HG02884 (cell line): ENCODE measurements at regions not wholly inside any gene's neighbourhood (a gene's known extent, or its start where the extent isn't known, plus 50 kb on each side); places are given as distances from the start of the nearest gene placed in this dataset.
"Not testable (repeated sequence)": the region's sequence is repeated elsewhere in the genome, so short reads cannot be mapped to it uniquely, and the experiment has no call there.

ENCODE experiments used
- ATAC-seq: cut with Tn5 transposase; IDR thresholded peaks from one replicate; pipeline ENCODE4 v1.9.1; 2021; ENCODE audit warnings: mild to moderate bottlenecking, moderate library complexity; ENCODE audit not compliant: unreplicated experiment

- no peak for ATAC-seq
These were observed 344.1 kb downstream of the TMEM38B start for GRCh38 chr9:106038266-106039001.

- ATAC-seq: no peak
These were observed 345.0 kb downstream of the TMEM38B start for GRCh38 chr9:106039151-106039935.

- not testable (repeated sequence) for ATAC-seq
These were observed 347.6 kb downstream of the TMEM38B start for GRCh38 chr9:106041920-106042319.

- ATAC-seq: no peak
These were observed 357.2 kb downstream of the TMEM38B start for GRCh38 chr9:106051545-106051944.

- ATAC-seq: no peak
These were observed 357.8 kb downstream of the TMEM38B start for GRCh38 chr9:106052166-106052565.

GRCh38 chr9:106052735-106053134 is 358.4 kb downstream of the TMEM38B start:
- ATAC-seq: no peak

- no peak for ATAC-seq
These were observed 362.0 kb downstream of the TMEM38B start for GRCh38 chr9:106056328-106056727.

- ATAC-seq: no peak
These were observed 364.1 kb downstream of the TMEM38B start for GRCh38 chr9:106058460-106058859.

- ATAC-seq: no peak
These were observed 365.5 kb downstream of the TMEM38B start for GRCh38 chr9:106059886-106060285.

- no peak for ATAC-seq
These were observed 366.5 kb downstream of the TMEM38B start for GRCh38 chr9:106060885-106061284.

GRCh38 chr9:106062250-106062649 is 367.9 kb downstream of the TMEM38B start:
- ATAC-seq: no peak

- ATAC-seq: no peak
These were observed 370.8 kb downstream of the TMEM38B start for GRCh38 chr9:106065136-106065535.

- no peak for ATAC-seq
These were observed 371.4 kb downstream of the TMEM38B start for GRCh38 chr9:106065579-106066214.

- no peak for ATAC-seq
These were observed 372.7 kb downstream of the TMEM38B start for GRCh38 chr9:106066940-106067524.

GRCh38 chr9:106069241-106069640 is 374.9 kb downstream of the TMEM38B start:
- ATAC-seq: no peak

- no peak for ATAC-seq
These were observed 378.1 kb downstream of the TMEM38B start for GRCh38 chr9:106072421-106072820.

GRCh38 chr9:106074006-106074405 is 379.7 kb downstream of the TMEM38B start:
- no peak for ATAC-seq

- ATAC-seq: no peak
These were observed 381.1 kb downstream of the TMEM38B start for GRCh38 chr9:106075236-106075959.

- ATAC-seq: no peak
These were observed 381.6 kb downstream of the TMEM38B start for GRCh38 chr9:106075960-106076327.

- no peak for ATAC-seq
These were observed 382.4 kb downstream of the TMEM38B start for GRCh38 chr9:106076711-106077110.

GRCh38 chr9:106077731-106078130 is 383.4 kb downstream of the TMEM38B start:
- no peak for ATAC-seq
